Smooth muscle cell (in vitro differentiated cells): ENCODE measurements at regions not wholly inside any gene's neighbourhood (a gene's known extent, or its start where the extent isn't known, plus 50 kb on each side); places are given as distances from the start of the nearest gene placed in this dataset. TPM values are rescaled to one million over a fixed set of nuclear protein-coding genes. Genes with fewer than 3 reads are reported as not detected.

Experiments
- small RNA-seq: library from RNA; depleted of rRNA; stranded (forward); fragments of <200 nt; gene quantifications from one replicate; pipeline ENCODE3, GENCODE V24; 2014

Small RNA genes lying in the stretch of these regions (small RNA-seq; reads per million reads assigned to genes)
- gene RN7SKP164, result not detected
